Right hindlimb (tissue), 1 donor: ENCODE measurements at regions not wholly inside any gene's neighbourhood (a gene's known extent, or its start where the extent isn't known, plus 50 kb on each side); places are given as distances from the start of the nearest gene placed in this dataset.
"Not testable (repeated sequence)": the region's sequence is repeated elsewhere in the genome, so short reads cannot be mapped to it uniquely, and the experiment has no call there.

Source experiments
- DNase-seq: peaks from one replicate; pipeline ENCODE4 v3.0.0-alpha.2; 2018

- DNase-seq = no peak
Observed at GRCh38 chr16:86337581-86338402, 172.5 kb upstream of the FOXF1 start.

DNA sequence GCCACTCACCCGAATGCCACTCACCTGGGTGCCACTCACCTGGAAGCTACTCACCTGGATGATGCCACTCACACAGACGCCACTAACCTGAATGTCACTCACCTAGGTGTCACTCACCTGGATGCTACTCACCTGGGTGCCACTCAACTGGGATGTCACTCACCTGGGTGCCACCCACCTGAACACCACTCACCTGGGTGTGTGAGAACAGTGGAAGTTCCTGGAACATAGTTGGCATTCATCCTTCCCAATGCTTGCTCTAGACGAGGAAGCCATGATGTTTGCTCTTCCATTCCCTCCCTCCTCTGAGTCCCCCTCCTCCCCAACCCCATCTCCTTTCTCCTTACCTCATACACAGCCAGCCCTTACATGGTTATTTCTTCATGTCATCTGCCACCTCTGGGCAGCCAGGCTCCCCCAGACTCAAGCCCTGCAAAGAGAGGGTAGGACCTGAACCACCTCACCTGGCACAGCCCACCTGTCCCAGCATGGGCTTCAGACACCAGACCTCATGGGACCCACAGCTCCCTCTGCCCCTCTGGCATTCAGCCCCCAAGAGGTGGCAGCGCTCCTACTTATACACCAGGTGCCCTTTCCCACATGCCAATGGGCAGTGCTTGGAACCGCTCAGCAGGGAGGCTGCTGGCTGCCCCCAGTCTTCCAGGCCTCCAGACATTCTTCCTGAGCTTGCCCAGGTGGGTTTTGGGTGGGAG is 171.8 kb upstream of the FOXF1 start:
- DNase-seq = no peak

GRCh38 chr16:86342161-86342834 is 168.0 kb upstream of the FOXF1 start:
- no peak for DNase-seq

GRCh38 chr16:86343027-86343795 is 167.1 kb upstream of the FOXF1 start:
- peak; percentile 42 for DNase-seq

GRCh38 chr16:86343796-86344585 is 166.3 kb upstream of the FOXF1 start:
- no peak for DNase-seq

DNA sequence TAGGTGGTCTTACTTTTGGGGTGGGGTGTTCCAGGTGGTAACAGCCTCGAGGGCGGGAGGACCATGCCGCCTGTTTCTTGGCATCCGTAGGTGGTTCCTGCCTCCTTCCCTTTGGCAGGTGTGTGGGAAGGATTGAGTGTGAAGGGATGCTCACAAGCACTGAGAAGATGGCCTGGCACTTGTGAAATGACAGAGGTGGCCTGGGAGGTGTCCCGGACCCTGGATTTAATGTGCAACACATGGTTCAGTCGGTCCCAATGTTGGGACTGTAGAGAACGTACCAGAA is 165.8 kb upstream of the FOXF1 start:
- no peak for DNase-seq

DNA sequence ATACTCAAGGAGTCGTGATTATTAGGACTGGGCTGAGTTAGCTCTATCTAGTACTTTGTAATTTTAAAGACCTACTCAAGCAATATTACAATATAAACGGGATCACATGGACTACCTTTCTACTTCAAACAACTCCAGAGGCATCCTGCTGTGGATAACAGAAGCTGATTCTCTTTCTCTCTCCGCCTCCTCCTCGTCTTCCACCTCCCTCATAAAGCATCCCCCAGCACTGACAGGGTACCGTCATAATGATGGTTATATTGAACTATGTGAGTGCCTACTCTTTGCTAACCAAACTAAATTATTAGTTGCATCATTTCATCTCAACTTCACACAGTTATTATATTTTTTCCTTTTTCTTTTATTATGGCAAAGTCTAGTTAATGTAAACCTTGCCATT is 165.4 kb upstream of the FOXF1 start:
- no peak for DNase-seq

DNA sequence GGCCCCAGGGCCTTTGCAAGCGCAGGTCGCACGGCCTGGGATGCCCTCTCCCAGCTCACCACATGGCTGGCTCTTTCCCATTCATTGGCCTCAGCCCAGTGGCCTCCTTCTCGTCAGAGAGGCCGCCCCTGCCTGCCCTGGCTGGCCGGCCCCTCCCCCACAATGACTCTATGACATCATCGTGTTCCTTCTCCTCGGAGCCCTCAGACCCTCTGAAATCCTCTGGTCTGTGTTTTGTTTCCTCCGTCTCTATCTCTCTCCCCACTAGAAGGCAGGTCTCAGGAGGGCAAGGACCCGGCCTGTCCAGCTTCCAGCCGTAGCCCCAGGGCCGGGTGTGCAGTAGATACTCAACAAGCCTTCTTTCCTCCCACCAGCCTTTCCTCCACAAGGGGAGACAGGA is 164.8 kb upstream of the FOXF1 start:
- no peak for DNase-seq

DNA sequence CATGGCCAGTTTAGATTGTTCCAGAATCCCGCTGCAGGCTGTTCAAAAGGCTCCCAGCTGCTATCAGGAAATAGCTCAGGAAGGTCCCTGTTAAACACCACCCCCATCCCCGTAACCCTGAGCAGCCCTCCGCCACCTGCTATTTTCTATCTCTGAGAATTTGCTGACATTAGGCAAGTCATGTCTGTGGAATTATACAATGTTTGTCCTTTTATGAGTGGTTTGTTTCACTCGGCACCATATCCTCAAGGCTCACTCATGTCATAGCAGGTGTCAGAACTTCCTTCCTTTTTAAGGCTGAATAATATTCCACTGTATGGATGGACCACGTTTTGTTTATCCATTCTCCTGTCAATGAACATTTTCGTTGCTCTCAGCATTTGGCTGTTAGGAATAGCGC is 164.3 kb upstream of the FOXF1 start:
- DNase-seq = no peak

GRCh38 chr16:86347090-86347489 is 163.2 kb upstream of the FOXF1 start:
- no peak for DNase-seq

- no peak for DNase-seq
Observed at GRCh38 chr16:86347916-86348555, 162.3 kb upstream of the FOXF1 start.

DNA sequence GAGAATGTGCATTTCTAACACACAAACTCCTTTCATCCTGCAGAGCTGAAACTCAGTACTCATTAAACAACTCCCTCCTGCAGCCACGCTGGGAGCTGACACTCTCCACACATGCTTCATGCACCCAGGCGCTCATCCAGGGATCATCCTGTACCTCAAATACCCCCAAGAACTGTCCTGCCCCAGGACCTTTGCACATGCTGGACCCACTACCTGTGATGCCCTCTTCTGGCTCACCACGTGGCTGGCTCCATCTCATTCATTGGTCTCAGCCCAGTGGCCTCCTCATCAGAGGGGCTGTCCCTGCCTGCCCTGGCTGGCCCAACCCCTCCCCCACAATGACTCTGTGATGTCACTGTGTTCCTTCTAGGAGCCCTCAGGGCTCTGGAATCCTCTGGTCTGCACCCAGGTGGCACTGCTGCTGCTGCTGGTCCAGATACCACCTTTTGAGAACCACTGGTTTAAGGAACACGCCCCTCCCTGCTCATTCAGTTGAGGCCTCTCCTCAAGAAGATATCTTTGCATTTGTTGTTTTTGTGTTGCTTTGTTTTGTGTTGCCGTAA is 160.9 kb upstream of the FOXF1 start:
- no peak for DNase-seq

DNA sequence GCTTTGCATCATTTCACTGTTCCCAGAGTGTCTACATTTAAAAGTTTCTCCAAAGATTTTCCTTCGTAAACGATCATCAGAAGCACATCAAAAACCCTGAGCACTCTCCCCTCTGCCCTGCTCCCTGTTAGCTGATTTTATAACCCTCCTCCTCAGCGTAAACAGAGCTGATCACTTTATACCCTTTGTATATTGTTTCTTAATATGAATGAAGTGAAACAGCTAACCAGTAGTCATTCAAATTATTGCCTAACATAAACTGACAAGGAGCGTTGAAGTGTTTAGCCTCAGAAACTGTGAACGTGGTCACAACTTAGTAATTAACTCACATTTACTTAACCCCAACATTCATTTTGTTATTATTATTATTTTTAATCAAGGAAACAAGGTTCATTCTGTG is 160.0 kb upstream of the FOXF1 start:
- DNase-seq = no peak

DNA sequence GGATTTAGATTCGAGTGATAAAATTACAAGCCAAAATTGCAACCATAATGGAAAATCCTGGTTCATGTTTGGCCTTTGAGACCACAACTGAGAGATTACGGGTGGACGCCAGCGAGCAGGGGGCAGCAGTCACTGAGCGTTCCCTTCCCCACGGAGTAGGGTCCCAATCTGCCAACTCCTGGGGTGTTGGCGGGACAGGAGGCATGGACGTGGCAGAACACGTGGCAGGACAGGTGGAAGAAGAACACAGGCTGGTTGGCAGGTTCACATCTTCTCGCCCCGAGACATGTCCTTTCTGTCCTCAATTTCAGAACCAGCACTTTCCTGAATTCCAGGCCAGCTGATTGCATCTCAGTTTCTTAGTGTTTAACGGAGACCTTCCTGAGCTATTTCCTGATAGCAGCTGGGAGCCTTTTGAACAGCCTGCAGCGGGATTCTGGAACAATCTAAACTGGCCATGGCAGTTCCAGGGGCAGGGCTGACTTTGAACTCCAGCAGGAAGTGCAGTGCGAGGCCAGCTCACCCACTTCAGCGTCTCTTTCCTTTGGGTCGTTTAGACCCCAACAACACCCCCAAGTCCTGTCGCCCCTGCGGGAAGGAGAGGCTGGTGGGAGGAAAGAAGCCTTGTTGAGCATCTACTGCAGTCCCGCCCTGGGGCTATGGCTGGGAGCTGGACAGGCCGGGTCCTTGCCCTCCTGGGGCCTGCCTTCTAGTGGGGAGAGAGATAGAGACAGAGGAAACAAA is 159.1 kb upstream of the FOXF1 start:
- no peak for DNase-seq

GRCh38 chr16:86351785-86352139 is 158.6 kb upstream of the FOXF1 start:
- DNase-seq = not testable (repeated sequence)

- no peak for DNase-seq
Observed at GRCh38 chr16:86353148-86353547, 157.2 kb upstream of the FOXF1 start.

- DNase-seq = no peak
Observed at GRCh38 chr16:86353948-86354347, 156.4 kb upstream of the FOXF1 start.

DNA sequence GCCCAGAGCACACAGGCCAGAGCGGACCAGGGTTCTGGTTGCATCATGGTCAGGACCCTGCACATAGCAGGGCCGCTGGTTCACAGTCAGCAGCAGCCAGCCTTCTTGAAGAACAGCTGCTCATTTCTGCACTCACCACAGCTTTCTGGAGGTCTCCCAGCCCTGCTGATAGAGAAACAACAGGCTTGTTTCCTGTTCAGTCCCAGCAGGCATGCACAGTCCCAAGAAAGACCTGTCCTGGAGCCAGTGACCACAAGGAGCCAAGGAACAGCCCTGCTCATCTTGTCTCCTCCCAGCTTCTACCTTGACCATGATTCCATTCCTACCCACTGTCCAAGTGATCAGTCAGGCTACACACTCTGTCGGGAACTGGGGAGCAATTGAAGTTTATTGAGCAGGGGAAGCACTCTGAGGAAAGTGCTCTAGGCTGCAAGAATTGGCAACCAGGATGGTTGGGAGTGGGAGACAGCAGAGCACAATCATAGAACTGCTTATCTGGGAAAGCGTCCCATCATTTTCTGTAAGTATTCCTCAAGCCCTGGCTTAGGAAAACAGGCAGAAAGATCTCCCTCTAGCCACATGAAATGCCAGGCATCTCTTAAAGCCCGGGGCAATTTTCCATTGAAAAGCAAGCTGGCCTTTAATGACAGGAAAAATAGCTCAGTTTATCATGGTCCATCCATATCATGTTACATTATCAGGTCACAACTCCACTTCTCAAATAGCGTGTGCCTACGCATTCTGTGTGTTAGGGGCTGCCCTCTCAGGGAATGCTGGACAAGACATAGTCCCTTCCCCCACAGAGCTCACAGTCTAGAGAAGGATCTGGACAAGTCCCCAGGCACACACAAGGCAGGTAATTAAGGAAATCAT is 155.4 kb upstream of the FOXF1 start:
- no peak for DNase-seq

GRCh38 chr16:86355531-86355930 is 154.8 kb upstream of the FOXF1 start:
- no peak for DNase-seq

GRCh38 chr16:86355951-86356350 is 154.4 kb upstream of the FOXF1 start:
- no peak for DNase-seq
